Gastroesophageal sphincter (tissue), 3 donors: ENCODE measurements at regions not wholly inside any gene's neighbourhood (a gene's known extent, or its start where the extent isn't known, plus 50 kb on each side); places are given as distances from the start of the nearest gene placed in this dataset.

Source experiments
- CTCF ChIP-seq, 4 experiments: fragments of 200-600 bp in 2 of 4; fragments of 450-650 bp in 2 of 4; sonication (generic) in 1 of 4; IDR thresholded peaks; one replicate each; pipeline ENCODE4 v1.5.1; 2017 to 2019; ENCODE audit warnings: antibody characterized with exemption in 4 of 4, mild to moderate bottlenecking in 2 of 4, moderate library complexity in 2 of 4
- EP300 ChIP-seq: sonication (generic); formaldehyde crosslinking; IDR thresholded peaks from one replicate; pipeline ENCODE4 v1.6.1; 2017; ENCODE audit warnings: antibody characterized with exemption, mild to moderate bottlenecking
- POLR2A ChIP-seq, 2 donors: fragments of 450-650 bp; IDR thresholded peaks; one replicate each; pipeline ENCODE4 v1.6.1; 2017; ENCODE audit warnings: antibody characterized with exemption in 2 of 2, mild to moderate bottlenecking in 2 of 2, moderate library complexity in 1 of 2

- no peak for TF ChIP-seq CTCF (IDR thresholded peaks at IDR 0.05)
- TF ChIP-seq EP300: no peak
- no peak for TF ChIP-seq POLR2A (IDR thresholded peaks at IDR 0.05)
Measured at GRCh38 chr22:49216579-49216978, 611.1 kb downstream of the BRD1 start.
